SK-N-SH (cell line): ENCODE measurements at regions not wholly inside any gene's neighbourhood (a gene's known extent, or its start where the extent isn't known, plus 50 kb on each side); places are given as distances from the start of the nearest gene placed in this dataset.

ENCODE experiments used
- CTCF ChIA-PET: fragments of 300-600, 350-600 bp; formaldehyde crosslinking; extraction: SDS; loops from one replicate; lab custom pipeline; 2021; lab: Yijun Ruan, JAX
- POLR2A ChIA-PET: fragments of 350-600 bp; sonication (Branson Sonifier 250); formaldehyde crosslinking; extraction: SDS; loops from one replicate; lab custom pipeline; 2020; ENCODE audit warnings: antibody characterized with exemption, inconsistent platforms; lab: Yijun Ruan, JAX
- DNase-seq: peaks from one replicate; pipeline ENCODE4 v3.0.0; 2012
- H2AFZ ChIP-seq: fragments of 200-600 bp; sonication (generic); 2 replicates; pipeline ENCODE4 v1.8.1; 2016; ENCODE audit warnings: antibody characterized with exemption, mild to moderate bottlenecking, low read depth
- H3F3A ChIP-seq: fragments of 200-600 bp; sonication (generic); replicated peaks from 2 replicates; pipeline ENCODE3; 2016; ENCODE audit warnings: antibody characterized with exemption, mild to moderate bottlenecking; ENCODE audit not compliant: insufficient read depth
- H3K27ac ChIP-seq, 2 experiments: fragments of 200-500 bp in 1 of 2; fragments of 200-600 bp in 1 of 2; sonication (Bioruptor generic) in 1 of 2; sonication (generic), shearing (Covaris generic) in 1 of 2; 2 replicates each; pipeline versions ENCODE4 v1.5.1 to v1.6.1; 2014 to 2016; ENCODE audit warnings: low read depth in 2 of 2, inconsistent platforms in 1 of 2, low read length in 1 of 2, mild to moderate bottlenecking in 1 of 2, mixed read lengths in 1 of 2
- H3K27me3 ChIP-seq: fragments of 200-600 bp; sonication (generic), shearing (Covaris generic); 2 replicates; pipeline ENCODE4 v1.6.1; 2016; ENCODE audit warnings: mixed run types; ENCODE audit not compliant: insufficient read depth
- H3K36me3 ChIP-seq, 2 experiments: fragments of 200-500 bp in 1 of 2; fragments of 200-600 bp in 1 of 2; sonication (Bioruptor generic) in 1 of 2; sonication (generic) in 1 of 2; replicated peaks in 1 of 2; 2 replicates each; pipeline versions ENCODE3 to v1.5.1; 2014 to 2016; ENCODE audit warnings: low read length in 1 of 2, mild to moderate bottlenecking in 1 of 2; ENCODE audit not compliant: insufficient read depth in 2 of 2, control insufficient read depth in 1 of 2
- H3K4me1 ChIP-seq, 2 experiments: fragments of 200-500 bp in 1 of 2; fragments of 200-600 bp in 1 of 2; sonication (Bioruptor generic) in 1 of 2; sonication (generic), shearing (Covaris generic) in 1 of 2; 2 replicates each; pipeline versions ENCODE4 v1.5.1 to v1.6.1; 2014 to 2016; ENCODE audit warnings: low read depth in 1 of 2, low read length in 1 of 2, mixed run types in 1 of 2; ENCODE audit not compliant: insufficient read depth in 2 of 2, control insufficient read depth in 1 of 2
- H3K4me2 ChIP-seq: fragments of 200-600 bp; sonication (generic), shearing (Covaris generic); 2 replicates; pipeline ENCODE4 v1.6.1; 2017; ENCODE audit warnings: mixed run types
- H3K4me3 ChIP-seq, 2 experiments: fragments of 200-500 bp in 1 of 2; fragments of 200-600 bp in 1 of 2; sonication (Bioruptor generic) in 1 of 2; sonication (generic), shearing (Covaris generic) in 1 of 2; 2 replicates each; pipeline versions ENCODE4 v1.5.1 to v1.8.1; 2014 to 2016; ENCODE audit warnings: low read depth in 2 of 2, inconsistent platforms in 1 of 2, low read length in 1 of 2, mild to moderate bottlenecking in 1 of 2, mixed read lengths in 1 of 2, moderate library complexity in 1 of 2
- H3K79me2 ChIP-seq: fragments of 200-600 bp; sonication (generic); 2 replicates; pipeline ENCODE4 v1.8.1; 2017; ENCODE audit warnings: mild to moderate bottlenecking; ENCODE audit not compliant: insufficient read depth
- H3K9ac ChIP-seq: fragments of 200-600 bp; sonication (generic); 2 replicates; pipeline ENCODE4 v1.6.1; 2017; ENCODE audit warnings: mixed run types
- H3K9me2 ChIP-seq: fragments of 200-600 bp; sonication (generic); 2 replicates; pipeline ENCODE4 v1.6.1; 2017; ENCODE audit warnings: mixed run types
- H3K9me3 ChIP-seq: fragments of 200-600 bp; sonication (generic); 2 replicates; pipeline ENCODE4 v1.6.1; 2017; ENCODE audit warnings: mixed run types, mild to moderate bottlenecking, moderate library complexity
- H4K20me1 ChIP-seq: fragments of 200-600 bp; sonication (generic); 2 replicates; pipeline ENCODE4 v1.6.1; 2017; ENCODE audit warnings: mild to moderate bottlenecking, mixed run types; ENCODE audit not compliant: insufficient read depth
- FOXJ3 ChIP-seq: sonication (generic); formaldehyde crosslinking; IDR thresholded peaks from 2 replicates; pipeline ENCODE4 v1.5.1; 2020; ENCODE audit warnings: mild to moderate bottlenecking, missing genetic modification reagents
- NFIC ChIP-seq: IDR thresholded peaks from 2 replicates; pipeline ENCODE4 v1.4.0; 2012; ENCODE audit warnings: borderline replicate concordance
- NRF1 ChIP-seq: IDR thresholded peaks from 2 replicates; pipeline ENCODE4 v1.6.1; 2012; ENCODE audit warnings: low read depth, mild to moderate bottlenecking, low read length
- POLR2AphosphoS5 ChIP-seq: IDR thresholded peaks from 2 replicates; pipeline ENCODE4 v1.6.1; 2012; ENCODE audit warnings: low read depth, low read length
- RCOR1 ChIP-seq: fragments of 150-350 bp; IDR thresholded peaks from 2 replicates; pipeline ENCODE4 v1.6.1; 2017; ENCODE audit warnings: antibody characterized with exemption, low read length
- RXRA ChIP-seq: IDR thresholded peaks from 2 replicates; pipeline ENCODE4 v1.4.0; 2012; ENCODE audit warnings: low read depth, mild to moderate bottlenecking, borderline replicate concordance
- SIN3A ChIP-seq: IDR thresholded peaks from 2 replicates; pipeline ENCODE4 v1.6.1; 2012; ENCODE audit warnings: low read depth, mild to moderate bottlenecking, low read length, moderate library complexity, borderline replicate concordance
- SMC3 ChIP-seq: IDR thresholded peaks from 2 replicates; pipeline ENCODE4 v1.6.1; 2012; ENCODE audit warnings: low read depth, low read length, improper control_type of control experiment
- TAF1 ChIP-seq: IDR thresholded peaks from 2 replicates; pipeline ENCODE4 v1.6.1; 2012; ENCODE audit warnings: low read depth, mild to moderate bottlenecking, low read length, moderate library complexity, borderline replicate concordance
- WGBS: methylation state at CpG from one replicate; pipeline ENCODE4 v1.1.6; 2017; ENCODE audit warnings: low lambda C conversion rate; 5-methylcytosine and 5-hydroxymethylcytosine counted together
- TF ChIP-seq, protein P1 (sequence below): fragments of 200-600 bp; sonication (generic); IDR thresholded peaks from 2 replicates; pipeline ENCODE4 v1.6.1; 2017; ENCODE audit warnings: antibody characterized with exemption, mild to moderate bottlenecking, moderate library complexity
- TF ChIP-seq, protein P2 (sequence below): IDR thresholded peaks from 2 replicates; pipeline ENCODE4 v1.4.0; 2012; ENCODE audit warnings: low read depth, borderline replicate concordance
- TF ChIP-seq, protein P3 (sequence below): IDR thresholded peaks from 2 replicates; pipeline ENCODE4 v1.4.0; 2012; ENCODE audit warnings: low read depth
- TF ChIP-seq, protein P4 (sequence below): fragments of 150-350 bp; IDR thresholded peaks from 2 replicates; pipeline ENCODE4 v1.6.1; 2017; ENCODE audit warnings: antibody characterized with exemption, low read length, low read depth, borderline replicate concordance
- TF ChIP-seq, protein P5 (sequence below): IDR thresholded peaks from 2 replicates; pipeline ENCODE4 v1.4.0; 2012; ENCODE audit warnings: low read depth, borderline replicate concordance

DNA sequence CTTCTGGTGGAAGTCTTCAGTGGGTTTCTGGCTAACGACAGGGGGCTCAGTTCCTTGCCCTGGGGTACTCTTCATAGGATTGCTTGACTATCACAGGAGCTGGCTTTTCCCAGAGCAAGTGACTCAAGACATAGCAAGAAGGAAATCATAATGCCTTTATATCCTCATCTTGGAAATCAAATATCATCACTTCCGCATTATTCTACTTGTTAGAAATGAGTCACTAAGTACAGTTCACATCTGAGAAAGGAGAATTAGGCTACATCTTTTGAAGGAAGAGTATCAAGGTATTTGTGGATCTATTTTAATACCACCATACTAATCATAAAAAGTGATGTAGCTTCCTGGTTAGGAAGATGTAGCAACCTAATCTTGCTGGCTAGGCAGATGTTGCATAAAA lies 148.2 kb upstream of the RAI14 start:
- peaks cover 6% of the 10 kb centered on the region for H3F3A ChIP-seq
- no peak overlapping the region for H3K9ac ChIP-seq
- H3K79me2 ChIP-seq: no peaks in the 10 kb centered on the region
- ChIA-PET CTCF (interaction anchor here (0.6 to 3.7 kb wide), 3 partner anchors 21 to 496 kb away, joined by 3 to 12 read pairs (median 4); no protein-coding TSS in a partner anchor), POLR2A (no interaction called here)
- no peaks in the 10 kb centered on the region for H3K9me2 ChIP-seq
- no peaks in the 10 kb centered on the region for H4K20me1 ChIP-seq
- no peak overlapping the region for H3K4me3 ChIP-seq
- no peak overlapping the region; the same call in 1 of the 2 replicates for H2AFZ ChIP-seq
- no peaks in the 10 kb centered on the region for H3K27me3 ChIP-seq
- H3K4me1 ChIP-seq: peaks cover 3 to 6% of the 10 kb centered on the region in 2 experiments; a peak in 2 of 4 replicates
- H3K36me3 ChIP-seq: no peaks in the 10 kb centered on the region
- no peak for TF ChIP-seq POLR2AphosphoS5
- TF ChIP-seq, protein P1, sequence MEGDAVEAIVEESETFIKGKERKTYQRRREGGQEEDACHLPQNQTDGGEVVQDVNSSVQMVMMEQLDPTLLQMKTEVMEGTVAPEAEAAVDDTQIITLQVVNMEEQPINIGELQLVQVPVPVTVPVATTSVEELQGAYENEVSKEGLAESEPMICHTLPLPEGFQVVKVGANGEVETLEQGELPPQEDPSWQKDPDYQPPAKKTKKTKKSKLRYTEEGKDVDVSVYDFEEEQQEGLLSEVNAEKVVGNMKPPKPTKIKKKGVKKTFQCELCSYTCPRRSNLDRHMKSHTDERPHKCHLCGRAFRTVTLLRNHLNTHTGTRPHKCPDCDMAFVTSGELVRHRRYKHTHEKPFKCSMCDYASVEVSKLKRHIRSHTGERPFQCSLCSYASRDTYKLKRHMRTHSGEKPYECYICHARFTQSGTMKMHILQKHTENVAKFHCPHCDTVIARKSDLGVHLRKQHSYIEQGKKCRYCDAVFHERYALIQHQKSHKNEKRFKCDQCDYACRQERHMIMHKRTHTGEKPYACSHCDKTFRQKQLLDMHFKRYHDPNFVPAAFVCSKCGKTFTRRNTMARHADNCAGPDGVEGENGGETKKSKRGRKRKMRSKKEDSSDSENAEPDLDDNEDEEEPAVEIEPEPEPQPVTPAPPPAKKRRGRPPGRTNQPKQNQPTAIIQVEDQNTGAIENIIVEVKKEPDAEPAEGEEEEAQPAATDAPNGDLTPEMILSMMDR: no peak
- TF ChIP-seq, protein P2, sequence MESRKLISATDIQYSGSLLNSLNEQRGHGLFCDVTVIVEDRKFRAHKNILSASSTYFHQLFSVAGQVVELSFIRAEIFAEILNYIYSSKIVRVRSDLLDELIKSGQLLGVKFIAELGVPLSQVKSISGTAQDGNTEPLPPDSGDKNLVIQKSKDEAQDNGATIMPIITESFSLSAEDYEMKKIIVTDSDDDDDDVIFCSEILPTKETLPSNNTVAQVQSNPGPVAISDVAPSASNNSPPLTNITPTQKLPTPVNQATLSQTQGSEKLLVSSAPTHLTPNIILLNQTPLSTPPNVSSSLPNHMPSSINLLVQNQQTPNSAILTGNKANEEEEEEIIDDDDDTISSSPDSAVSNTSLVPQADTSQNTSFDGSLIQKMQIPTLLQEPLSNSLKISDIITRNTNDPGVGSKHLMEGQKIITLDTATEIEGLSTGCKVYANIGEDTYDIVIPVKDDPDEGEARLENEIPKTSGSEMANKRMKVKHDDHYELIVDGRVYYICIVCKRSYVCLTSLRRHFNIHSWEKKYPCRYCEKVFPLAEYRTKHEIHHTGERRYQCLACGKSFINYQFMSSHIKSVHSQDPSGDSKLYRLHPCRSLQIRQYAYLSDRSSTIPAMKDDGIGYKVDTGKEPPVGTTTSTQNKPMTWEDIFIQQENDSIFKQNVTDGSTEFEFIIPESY: no peak
- no peak for TF ChIP-seq SMC3
- TF ChIP-seq NFIC: no peak
- no peak for TF ChIP-seq TAF1
- no peak for TF ChIP-seq RXRA
- TF ChIP-seq, protein P3, sequence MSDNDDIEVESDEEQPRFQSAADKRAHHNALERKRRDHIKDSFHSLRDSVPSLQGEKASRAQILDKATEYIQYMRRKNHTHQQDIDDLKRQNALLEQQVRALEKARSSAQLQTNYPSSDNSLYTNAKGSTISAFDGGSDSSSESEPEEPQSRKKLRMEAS: no peak
- TF ChIP-seq FOXJ3 (CRISPR knock-in tag): no peak
- TF ChIP-seq SIN3A: no peak
- no peak for TF ChIP-seq RCOR1
- TF ChIP-seq, protein P4, sequence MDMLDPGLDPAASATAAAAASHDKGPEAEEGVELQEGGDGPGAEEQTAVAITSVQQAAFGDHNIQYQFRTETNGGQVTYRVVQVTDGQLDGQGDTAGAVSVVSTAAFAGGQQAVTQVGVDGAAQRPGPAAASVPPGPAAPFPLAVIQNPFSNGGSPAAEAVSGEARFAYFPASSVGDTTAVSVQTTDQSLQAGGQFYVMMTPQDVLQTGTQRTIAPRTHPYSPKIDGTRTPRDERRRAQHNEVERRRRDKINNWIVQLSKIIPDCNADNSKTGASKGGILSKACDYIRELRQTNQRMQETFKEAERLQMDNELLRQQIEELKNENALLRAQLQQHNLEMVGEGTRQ: no peak
- TF ChIP-seq, all 33 proteins: peak for 0
- no peak for DNase-seq
- 29% methylated on average over 2 of the region's 2 CpGs for WGBS
- no peaks in the 10 kb centered on the region for H3K9me3 ChIP-seq
- no peak overlapping the region for H3K4me2 ChIP-seq
- no peak overlapping the region; a peak in 1 of 4 replicates for H3K27ac ChIP-seq

DNA sequence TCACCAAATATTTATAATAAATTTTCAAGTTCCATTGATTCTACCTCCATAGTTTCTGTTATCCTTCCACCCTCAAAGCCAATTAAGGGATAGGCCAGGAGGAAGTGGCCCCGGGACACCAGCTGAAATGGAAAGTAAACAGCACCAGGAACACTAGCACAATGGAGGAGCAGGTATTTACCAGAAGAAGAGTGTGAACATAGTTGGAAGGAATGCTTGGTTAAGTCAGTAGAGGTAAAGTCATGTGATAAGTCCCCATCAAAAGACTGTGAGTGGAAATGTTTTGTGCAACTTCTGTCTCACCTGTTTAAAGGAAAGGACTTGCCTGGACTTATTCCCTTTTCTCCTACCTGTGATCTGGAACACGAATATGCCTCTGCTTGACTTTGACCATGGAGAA lies 146.7 kb upstream of the RAI14 start:
- TF ChIP-seq, protein P5, sequence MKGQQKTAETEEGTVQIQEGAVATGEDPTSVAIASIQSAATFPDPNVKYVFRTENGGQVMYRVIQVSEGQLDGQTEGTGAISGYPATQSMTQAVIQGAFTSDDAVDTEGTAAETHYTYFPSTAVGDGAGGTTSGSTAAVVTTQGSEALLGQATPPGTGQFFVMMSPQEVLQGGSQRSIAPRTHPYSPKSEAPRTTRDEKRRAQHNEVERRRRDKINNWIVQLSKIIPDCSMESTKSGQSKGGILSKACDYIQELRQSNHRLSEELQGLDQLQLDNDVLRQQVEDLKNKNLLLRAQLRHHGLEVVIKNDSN: no peak
- no peak for TF ChIP-seq NRF1
- TF ChIP-seq SIN3A: no peak
- no peaks in the 10 kb centered on the region for H3K9me3 ChIP-seq
- no peaks in the 10 kb centered on the region for H4K20me1 ChIP-seq
- H3K27ac ChIP-seq: no peak overlapping the region
- H3K27me3 ChIP-seq: no peaks in the 10 kb centered on the region
- H3K4me2 ChIP-seq: no peak overlapping the region
- no peak overlapping the region for H3K4me3 ChIP-seq
- no peak overlapping the region for H2AFZ ChIP-seq
- 38% methylated on average over 2 of the region's 2 CpGs for WGBS
- ChIA-PET CTCF (interaction anchor here (3.7 kb wide), 1 partner anchor 23 kb away, joined by 12 read pairs; no protein-coding TSS in a partner anchor), POLR2A (no interaction called here)
- H3K9ac ChIP-seq: no peak overlapping the region
- H3K36me3 ChIP-seq: no peaks in the 10 kb centered on the region
- H3K9me2 ChIP-seq: no peaks in the 10 kb centered on the region
- H3F3A ChIP-seq: peaks cover 6% of the 10 kb centered on the region
- H3K4me1 ChIP-seq: no peaks in the 10 kb centered on the region; a peak in 1 of 4 replicates
- no peaks in the 10 kb centered on the region for H3K79me2 ChIP-seq
- no peak for DNase-seq
